Loucy (cell line): ENCODE measurements at regions not wholly inside any gene's neighbourhood (a gene's known extent, or its start where the extent isn't known, plus 50 kb on each side); places are given as distances from the start of the nearest gene placed in this dataset.

ENCODE experiments used
- H2AFZ ChIP-seq: fragments of 200-600 bp; sonication (generic); 2 replicates; pipeline ENCODE4 v1.6.0; 2016; ENCODE audit warnings: antibody characterized with exemption, mild to moderate bottlenecking, low read length, moderate library complexity
- H3F3A ChIP-seq: fragments of 200-600 bp; 2 replicates; pipeline ENCODE4 v1.6.0; 2016; ENCODE audit warnings: antibody characterized with exemption, low read depth, mild to moderate bottlenecking
- H3K27me3 ChIP-seq: fragments of 200-600 bp; sonication (generic); 2 replicates; pipeline ENCODE4 v1.6.1; 2014; ENCODE audit warnings: low read length, mild to moderate bottlenecking; ENCODE audit not compliant: insufficient read depth, poor library complexity, severe bottlenecking
- H3K36me3 ChIP-seq: fragments of 200-600 bp; sonication (generic); 2 replicates; pipeline ENCODE4 v1.6.1; 2016; ENCODE audit warnings: low read length; ENCODE audit not compliant: insufficient read depth
- H3K4me1 ChIP-seq: fragments of 200-600 bp; sonication (generic); 2 replicates; pipeline ENCODE4 v1.5.1; 2014; ENCODE audit warnings: low read length, mild to moderate bottlenecking; ENCODE audit not compliant: insufficient read depth, poor library complexity, severe bottlenecking
- H3K4me2 ChIP-seq: fragments of 200-600 bp; sonication (generic); 2 replicates; pipeline ENCODE4 v1.6.0; 2014; ENCODE audit warnings: antibody characterized with exemption, low read length, low read depth, mild to moderate bottlenecking; ENCODE audit not compliant: poor library complexity, severe bottlenecking
- H3K4me3 ChIP-seq: fragments of 200-600 bp; sonication (generic); 2 replicates; pipeline ENCODE4 v1.5.1; 2014; ENCODE audit warnings: low read length, mild to moderate bottlenecking, mixed read lengths; ENCODE audit not compliant: poor library complexity, severe bottlenecking
- H3K79me2 ChIP-seq: fragments of 200-600 bp; sonication (generic); 2 replicates; pipeline ENCODE4 v1.6.1; 2014; ENCODE audit warnings: low read length; ENCODE audit not compliant: insufficient read depth
- H3K9ac ChIP-seq: fragments of 200-600 bp; sonication (generic); 2 replicates; pipeline ENCODE4 v1.6.0; 2014; ENCODE audit warnings: mild to moderate bottlenecking, low read depth, low read length, moderate library complexity; ENCODE audit not compliant: poor library complexity, severe bottlenecking
- H3K9me2 ChIP-seq: fragments of 200-600 bp; sonication (generic); replicated peaks from 2 replicates; pipeline ENCODE4 v1.6.1; 2016; ENCODE audit warnings: low read depth, low read length, mixed read lengths
- H3K9me3 ChIP-seq: fragments of 200-600 bp; sonication (generic); 2 replicates; pipeline ENCODE4 v1.6.1; 2014; ENCODE audit warnings: mild to moderate bottlenecking, antibody characterized with exemption, low read length, low read depth; ENCODE audit not compliant: insufficient read depth
- H4K20me1 ChIP-seq: fragments of 200-600 bp; sonication (generic); 2 replicates; pipeline ENCODE4 v1.6.0; 2014; ENCODE audit warnings: antibody characterized with exemption, low read length, mild to moderate bottlenecking; ENCODE audit not compliant: insufficient read depth, poor library complexity, severe bottlenecking
- EZH2phosphoT487 ChIP-seq: fragments of 200-600 bp; IDR thresholded peaks from 2 replicates; pipeline ENCODE4 v1.6.1; 2018; ENCODE audit warnings: antibody characterized with exemption, mild to moderate bottlenecking, moderate library complexity, borderline replicate concordance
- TF ChIP-seq, protein P1 (sequence below): fragments of 200-600 bp; sonication (generic); conservative IDR thresholded peaks from 2 replicates; pipeline ENCODE4 v1.5.1; 2014; ENCODE audit warnings: mild to moderate bottlenecking, antibody characterized with exemption, low read length

GRCh38 chr6:72457738-72458137, 164.1 kb upstream of the KCNQ5 start:
- no peaks in the 10 kb centered on the region for H3F3A ChIP-seq
- no peak overlapping the region for H3K9ac ChIP-seq
- no peaks in the 10 kb centered on the region for H3K79me2 ChIP-seq
- H3K27me3 ChIP-seq = no peaks in the 10 kb centered on the region
- TF ChIP-seq, protein P1, sequence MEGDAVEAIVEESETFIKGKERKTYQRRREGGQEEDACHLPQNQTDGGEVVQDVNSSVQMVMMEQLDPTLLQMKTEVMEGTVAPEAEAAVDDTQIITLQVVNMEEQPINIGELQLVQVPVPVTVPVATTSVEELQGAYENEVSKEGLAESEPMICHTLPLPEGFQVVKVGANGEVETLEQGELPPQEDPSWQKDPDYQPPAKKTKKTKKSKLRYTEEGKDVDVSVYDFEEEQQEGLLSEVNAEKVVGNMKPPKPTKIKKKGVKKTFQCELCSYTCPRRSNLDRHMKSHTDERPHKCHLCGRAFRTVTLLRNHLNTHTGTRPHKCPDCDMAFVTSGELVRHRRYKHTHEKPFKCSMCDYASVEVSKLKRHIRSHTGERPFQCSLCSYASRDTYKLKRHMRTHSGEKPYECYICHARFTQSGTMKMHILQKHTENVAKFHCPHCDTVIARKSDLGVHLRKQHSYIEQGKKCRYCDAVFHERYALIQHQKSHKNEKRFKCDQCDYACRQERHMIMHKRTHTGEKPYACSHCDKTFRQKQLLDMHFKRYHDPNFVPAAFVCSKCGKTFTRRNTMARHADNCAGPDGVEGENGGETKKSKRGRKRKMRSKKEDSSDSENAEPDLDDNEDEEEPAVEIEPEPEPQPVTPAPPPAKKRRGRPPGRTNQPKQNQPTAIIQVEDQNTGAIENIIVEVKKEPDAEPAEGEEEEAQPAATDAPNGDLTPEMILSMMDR = no peak
- TF ChIP-seq EZH2phosphoT487 = no peak
- H4K20me1 ChIP-seq = no peaks in the 10 kb centered on the region
- H3K36me3 ChIP-seq = no peaks in the 10 kb centered on the region
- H2AFZ ChIP-seq = no peak overlapping the region
- 0 out of 2 replicates have a peak, but pooled peaks cover 3% of the 10 kb centered on the region for H3K9me3 ChIP-seq
- no peak overlapping the region for H3K4me2 ChIP-seq
- no peaks in the 10 kb centered on the region for H3K4me1 ChIP-seq
- H3K9me2 ChIP-seq = no peaks in the 10 kb centered on the region
- no peak overlapping the region for H3K4me3 ChIP-seq

- Histone ChIP-seq H3K9me3 (no peaks in the 10 kb centered on the region), H3K79me2 (no peaks in the 10 kb centered on the region), H3K9me2 (no peaks in the 10 kb centered on the region), H3F3A (no peaks in the 10 kb centered on the region), H3K4me2 (no peak overlapping the region), H3K4me1 (no peaks in the 10 kb centered on the region), H4K20me1 (no peaks in the 10 kb centered on the region), H3K36me3 (no peaks in the 10 kb centered on the region), H2AFZ (no peak overlapping the region), H3K9ac (no peak overlapping the region), H3K27me3 (no peaks in the 10 kb centered on the region), H3K4me3 (no peak overlapping the region)
- no peak for TF ChIP-seq EZH2phosphoT487
- TF ChIP-seq, protein P1 = no peak
Observed at GRCh38 chr6:72458521-72458920, 163.3 kb upstream of the KCNQ5 start.

DNA sequence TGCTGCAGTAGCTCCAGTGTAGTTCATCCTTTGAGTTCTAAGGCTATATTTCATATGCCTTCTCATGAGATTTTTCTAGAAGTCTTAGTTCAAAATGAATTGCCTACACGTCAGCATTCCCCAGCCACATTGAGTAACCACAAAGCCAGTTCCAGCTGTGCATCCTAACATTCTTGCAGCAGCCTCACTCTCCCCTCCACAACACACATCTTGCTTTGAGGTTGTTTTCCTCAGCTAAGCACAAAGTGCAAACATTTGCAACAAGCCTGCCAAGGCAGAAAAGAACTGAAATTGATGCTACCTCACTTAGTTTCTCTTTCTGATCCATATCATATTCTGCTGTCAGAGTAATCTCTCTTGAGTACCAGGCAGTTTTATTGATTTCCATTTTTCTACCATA, 160.7 kb upstream of the KCNQ5 start:
- H2AFZ ChIP-seq = no peak overlapping the region
- no peaks in the 10 kb centered on the region for H3K4me1 ChIP-seq
- H3K4me2 ChIP-seq = no peak overlapping the region
- no peak overlapping the region for H3K4me3 ChIP-seq
- no peaks in the 10 kb centered on the region for H3K79me2 ChIP-seq
- H3K27me3 ChIP-seq = no peaks in the 10 kb centered on the region
- H3K9ac ChIP-seq = no peak overlapping the region
- no peaks in the 10 kb centered on the region for H3F3A ChIP-seq
- TF ChIP-seq, protein P1 = no peak
- no peaks in the 10 kb centered on the region for H4K20me1 ChIP-seq
- no peaks in the 10 kb centered on the region for H3K9me2 ChIP-seq
- no peaks in the 10 kb centered on the region for H3K36me3 ChIP-seq
- H3K9me3 ChIP-seq = no peaks in the 10 kb centered on the region
